GM12892 (cell line): ENCODE measurements at regions not wholly inside any gene's neighbourhood (a gene's known extent, or its start where the extent isn't known, plus 50 kb on each side); places are given as distances from the start of the nearest gene placed in this dataset.

Source experiments
- POLR2A ChIP-seq: IDR thresholded peaks from 2 replicates; pipeline ENCODE4 v1.6.1; 2011; ENCODE audit warnings: low read depth, low read length, control low read depth
- POLR2AphosphoS5 ChIP-seq: IDR thresholded peaks from 2 replicates; pipeline ENCODE4 v1.6.1; 2011; ENCODE audit warnings: low read depth, low read length, control low read depth
- TAF1 ChIP-seq: IDR thresholded peaks from 2 replicates; pipeline ENCODE4 v1.6.1; 2011; ENCODE audit warnings: low read depth, mild to moderate bottlenecking, control low read depth, low read length, borderline replicate concordance

DNA sequence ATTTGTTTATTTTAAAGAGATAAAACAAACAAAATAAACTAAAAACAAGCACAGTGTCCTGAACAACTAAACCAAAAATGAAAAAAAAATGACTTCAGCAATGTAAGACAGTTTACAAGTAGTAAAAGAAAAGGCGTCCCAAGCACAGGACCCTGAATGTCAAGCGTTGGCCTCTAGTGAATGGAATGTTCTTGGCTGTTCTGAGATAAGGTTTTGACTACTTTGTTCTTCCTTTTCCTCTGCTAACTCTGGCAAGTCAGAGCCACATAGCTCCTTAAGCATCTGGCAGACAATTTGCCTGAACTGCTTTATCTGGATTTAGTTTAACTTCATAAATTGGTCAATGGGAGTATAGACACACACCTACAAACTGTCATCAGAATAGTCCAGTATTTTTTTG is 655.2 kb downstream of the ANXA1 start:
- TF ChIP-seq POLR2A (no peak), POLR2AphosphoS5 (no peak), TAF1 (no peak)
